PFSK-1 (cell line): ENCODE measurements at regions not wholly inside any gene's neighbourhood (a gene's known extent, or its start where the extent isn't known, plus 50 kb on each side); places are given as distances from the start of the nearest gene placed in this dataset.

Experiments used
- FOXP2 ChIP-seq: optimal IDR thresholded peaks from 2 replicates; pipeline ENCODE3; 2011; ENCODE audit warnings: borderline replicate concordance, control low read depth, inconsistent platforms; ENCODE audit not compliant: insufficient read depth; ENCODE audit errors: extremely low read length, extremely low read depth
- POLR2AphosphoS5 ChIP-seq: IDR thresholded peaks from 2 replicates; pipeline ENCODE4 v1.6.1; 2012; ENCODE audit warnings: low read depth, mild to moderate bottlenecking, control low read depth, low read length, moderate library complexity
- SIN3A ChIP-seq: IDR thresholded peaks from 2 replicates; pipeline ENCODE4 v1.6.1; 2012; ENCODE audit warnings: mild to moderate bottlenecking, low read length, moderate library complexity, borderline replicate concordance; ENCODE audit not compliant: insufficient read depth
- TAF1 ChIP-seq: IDR thresholded peaks from 2 replicates; pipeline ENCODE4 v1.6.1; 2012; ENCODE audit warnings: low read length, control low read depth, borderline replicate concordance; ENCODE audit not compliant: insufficient read depth
- TF ChIP-seq, protein P1 (sequence below), 2 experiments: IDR thresholded peaks; 2 replicates each; pipeline versions ENCODE4 v1.6.1 to v1.8.0; 2011 to 2012; ENCODE audit warnings: low read depth in 2 of 2, low read length in 2 of 2, control low read depth in 1 of 2, inconsistent platforms in 1 of 2, mild to moderate bottlenecking in 1 of 2, moderate library complexity in 1 of 2; ENCODE audit not compliant: insufficient read depth in 1 of 2

DNA sequence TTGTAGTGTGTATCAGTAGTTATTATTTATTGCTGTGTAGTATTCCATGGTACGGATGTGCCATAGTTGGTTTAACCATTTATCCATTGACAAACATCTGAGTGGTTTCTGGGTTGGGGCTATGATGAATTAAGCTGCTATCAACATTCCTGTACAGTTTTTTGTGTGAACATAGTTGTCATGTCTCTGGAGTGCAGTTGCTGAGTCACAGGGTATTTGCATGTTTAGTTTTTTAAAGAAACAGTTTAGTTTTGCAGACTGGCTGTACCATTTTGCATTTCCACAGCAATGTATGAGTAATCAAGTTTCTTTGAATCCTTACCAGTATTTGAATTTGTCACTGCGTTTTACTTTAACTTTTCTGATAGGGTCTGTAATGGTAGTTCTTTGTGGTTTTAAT lies 516.7 kb upstream of the CELF2 start:
- TF ChIP-seq POLR2AphosphoS5 (no peak), SIN3A (no peak), FOXP2 (no peak), TAF1 (no peak)
- TF ChIP-seq, protein P1, sequence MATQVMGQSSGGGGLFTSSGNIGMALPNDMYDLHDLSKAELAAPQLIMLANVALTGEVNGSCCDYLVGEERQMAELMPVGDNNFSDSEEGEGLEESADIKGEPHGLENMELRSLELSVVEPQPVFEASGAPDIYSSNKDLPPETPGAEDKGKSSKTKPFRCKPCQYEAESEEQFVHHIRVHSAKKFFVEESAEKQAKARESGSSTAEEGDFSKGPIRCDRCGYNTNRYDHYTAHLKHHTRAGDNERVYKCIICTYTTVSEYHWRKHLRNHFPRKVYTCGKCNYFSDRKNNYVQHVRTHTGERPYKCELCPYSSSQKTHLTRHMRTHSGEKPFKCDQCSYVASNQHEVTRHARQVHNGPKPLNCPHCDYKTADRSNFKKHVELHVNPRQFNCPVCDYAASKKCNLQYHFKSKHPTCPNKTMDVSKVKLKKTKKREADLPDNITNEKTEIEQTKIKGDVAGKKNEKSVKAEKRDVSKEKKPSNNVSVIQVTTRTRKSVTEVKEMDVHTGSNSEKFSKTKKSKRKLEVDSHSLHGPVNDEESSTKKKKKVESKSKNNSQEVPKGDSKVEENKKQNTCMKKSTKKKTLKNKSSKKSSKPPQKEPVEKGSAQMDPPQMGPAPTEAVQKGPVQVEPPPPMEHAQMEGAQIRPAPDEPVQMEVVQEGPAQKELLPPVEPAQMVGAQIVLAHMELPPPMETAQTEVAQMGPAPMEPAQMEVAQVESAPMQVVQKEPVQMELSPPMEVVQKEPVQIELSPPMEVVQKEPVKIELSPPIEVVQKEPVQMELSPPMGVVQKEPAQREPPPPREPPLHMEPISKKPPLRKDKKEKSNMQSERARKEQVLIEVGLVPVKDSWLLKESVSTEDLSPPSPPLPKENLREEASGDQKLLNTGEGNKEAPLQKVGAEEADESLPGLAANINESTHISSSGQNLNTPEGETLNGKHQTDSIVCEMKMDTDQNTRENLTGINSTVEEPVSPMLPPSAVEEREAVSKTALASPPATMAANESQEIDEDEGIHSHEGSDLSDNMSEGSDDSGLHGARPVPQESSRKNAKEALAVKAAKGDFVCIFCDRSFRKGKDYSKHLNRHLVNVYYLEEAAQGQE (IDR thresholded peaks at IDR 0.05; ENCODE audit: insufficient read depth in 1 of 2, low read depth in 2 of 2, low read length in 2 of 2) = no peak

GRCh38 chr10:10503772-10504171 lies 513.9 kb upstream of the CELF2 start:
- no peak for TF ChIP-seq SIN3A
- TF ChIP-seq FOXP2 = no peak
- no peak for TF ChIP-seq TAF1
- TF ChIP-seq POLR2AphosphoS5 = no peak
- TF ChIP-seq, protein P1 (IDR thresholded peaks at IDR 0.05; ENCODE audit: insufficient read depth in 1 of 2, low read depth in 2 of 2, low read length in 2 of 2) = no peak

DNA sequence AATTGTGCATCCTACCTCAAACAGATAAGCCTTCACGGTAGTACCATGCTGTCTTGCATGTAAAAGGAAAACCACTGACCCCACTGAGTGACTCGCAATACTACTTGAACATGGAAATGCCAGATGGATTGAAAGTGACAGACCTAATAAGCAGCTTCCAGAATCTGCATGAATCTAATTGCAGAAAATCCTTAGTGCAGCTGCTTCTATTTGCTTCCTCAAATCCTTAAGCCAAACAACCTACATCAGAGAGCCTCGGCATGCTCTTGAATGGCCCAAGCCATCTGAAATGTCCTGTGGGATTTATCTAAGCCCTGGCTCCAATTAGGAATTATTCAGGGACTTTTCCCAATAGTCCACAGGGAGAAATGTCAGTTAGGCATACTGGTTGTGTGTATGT lies 509.5 kb upstream of the CELF2 start:
- TF ChIP-seq SIN3A (no peak), POLR2AphosphoS5 (no peak), FOXP2 (no peak), TAF1 (no peak)
- TF ChIP-seq, protein P1 (IDR thresholded peaks at IDR 0.05; ENCODE audit: insufficient read depth in 1 of 2, low read depth in 2 of 2, low read length in 2 of 2) = no peak

GRCh38 chr10:10510179-10510578 lies 507.5 kb upstream of the CELF2 start:
- TF ChIP-seq, protein P1 (IDR thresholded peaks at IDR 0.05; ENCODE audit: insufficient read depth in 1 of 2, low read depth in 2 of 2, low read length in 2 of 2) = no peak
- TF ChIP-seq TAF1 (no peak), SIN3A (no peak), FOXP2 (no peak), POLR2AphosphoS5 (no peak)

GRCh38 chr10:10513067-10513466 lies 504.6 kb upstream of the CELF2 start:
- TF ChIP-seq SIN3A (no peak), TAF1 (no peak), POLR2AphosphoS5 (no peak), FOXP2 (no peak)
- TF ChIP-seq, protein P1 (IDR thresholded peaks at IDR 0.05; ENCODE audit: insufficient read depth in 1 of 2, low read depth in 2 of 2, low read length in 2 of 2) = no peak
